HEK293 (cell line): ENCODE measurements at regions not wholly inside any gene's neighbourhood (a gene's known extent, or its start where the extent isn't known, plus 50 kb on each side); places are given as distances from the start of the nearest gene placed in this dataset.

Experiments
- CTCF ChIA-PET: fragments of 350-600 bp; formaldehyde crosslinking; extraction: SDS; loops from one replicate; lab custom pipeline; 2021; ENCODE audit warnings: antibody characterized with exemption; lab: Yijun Ruan, JAX
- POLR2A ChIA-PET: fragments of 300-600 bp; formaldehyde crosslinking; extraction: SDS; loops from one replicate; lab custom pipeline; 2020; ENCODE audit warnings: antibody characterized with exemption, inconsistent platforms; lab: Yijun Ruan, JAX
- H3K27ac ChIP-seq: fragments of 200-500 bp; sonication (Bioruptor generic); 2 replicates; pipeline ENCODE4 v1.5.1; 2014; ENCODE audit warnings: low read depth, low read length, control low read depth, inconsistent platforms; ENCODE audit errors: extremely low read depth
- H3K36me3 ChIP-seq, 2 experiments: fragments of 200-500 bp in 1 of 2; sonication (Bioruptor generic) in 1 of 2; 1 replicate in 1 of 2; 2 replicates in 1 of 2; pipeline ENCODE4 v1.5.1; 2014 to 2017; ENCODE audit warnings: inconsistent platforms in 2 of 2, low read length in 2 of 2; ENCODE audit not compliant: control insufficient read depth in 2 of 2, insufficient read depth in 1 of 2
- H3K4me1 ChIP-seq: fragments of 200-500 bp; sonication (Bioruptor generic); 2 replicates; pipeline ENCODE4 v1.5.1; 2014; ENCODE audit warnings: mild to moderate bottlenecking, low read length, inconsistent platforms; ENCODE audit not compliant: control insufficient read depth, insufficient read depth
- H3K4me3 ChIP-seq: 2 replicates; pipeline ENCODE4 v1.5.1; 2011; ENCODE audit warnings: low read depth, mild to moderate bottlenecking, control low read depth, low read length, moderate library complexity
- H3K9me3 ChIP-seq: fragments of 200-500 bp; sonication (Bioruptor generic); 2 replicates; pipeline ENCODE4 v1.5.1; 2014; ENCODE audit warnings: low read depth, low read length, inconsistent platforms; ENCODE audit not compliant: control insufficient read depth, insufficient read depth
- EGR2 ChIP-seq: fragments of 450-650 bp; formaldehyde crosslinking; IDR thresholded peaks from 2 replicates; pipeline ENCODE4 v1.5.1; 2016; ENCODE audit warnings: low read depth, missing biosample characterization, missing genetic modification characterization
- GLIS1 ChIP-seq: fragments of 450-650 bp; formaldehyde crosslinking; IDR thresholded peaks from 2 replicates; pipeline ENCODE4 v1.5.1; 2016; ENCODE audit warnings: missing biosample characterization, missing genetic modification characterization
- OSR2 ChIP-seq: fragments of 450-650 bp; formaldehyde crosslinking; IDR thresholded peaks from 2 replicates; pipeline ENCODE4 v1.5.1; 2016; ENCODE audit warnings: missing biosample characterization, missing genetic modification characterization
- PRDM4 ChIP-seq: fragments of 450-650 bp; formaldehyde crosslinking; IDR thresholded peaks from 2 replicates; pipeline ENCODE4 v1.5.1; 2017; ENCODE audit warnings: missing biosample characterization, missing genetic modification characterization
- WT1 ChIP-seq: fragments of 450-650 bp; formaldehyde crosslinking; IDR thresholded peaks from 2 replicates; pipeline ENCODE4 v1.5.1; 2016; ENCODE audit warnings: missing biosample characterization, missing genetic modification characterization
- ZIC2 ChIP-seq: fragments of 450-650 bp; formaldehyde crosslinking; IDR thresholded peaks from 2 replicates; pipeline ENCODE4 v1.5.1; 2016; ENCODE audit warnings: missing biosample characterization, missing genetic modification characterization
- ZNF114 ChIP-seq: fragments of 450-650 bp; formaldehyde crosslinking; IDR thresholded peaks from 2 replicates; pipeline ENCODE4 v1.5.0; 2017; ENCODE audit warnings: missing biosample characterization, missing genetic modification characterization
- ZNF155 ChIP-seq: fragments of 450-650 bp; formaldehyde crosslinking; IDR thresholded peaks from 2 replicates; pipeline ENCODE4 v1.5.1; 2016; ENCODE audit warnings: missing biosample characterization, missing genetic modification characterization
- ZNF221 ChIP-seq: fragments of 450-650 bp; formaldehyde crosslinking; IDR thresholded peaks from 2 replicates; pipeline ENCODE4 v1.5.1; 2017; ENCODE audit warnings: missing biosample characterization, missing genetic modification characterization, borderline replicate concordance
- ZNF23 ChIP-seq: fragments of 450-650 bp; formaldehyde crosslinking; IDR thresholded peaks from 2 replicates; pipeline ENCODE4 v1.5.1; 2016; ENCODE audit warnings: missing biosample characterization, missing genetic modification characterization, borderline replicate concordance
- ZNF266 ChIP-seq: fragments of 450-650 bp; formaldehyde crosslinking; IDR thresholded peaks from 2 replicates; pipeline ENCODE4 v1.5.1; 2016; ENCODE audit warnings: missing biosample characterization, missing genetic modification characterization, low read depth
- ZNF302 ChIP-seq: fragments of 450-650 bp; formaldehyde crosslinking; IDR thresholded peaks from 2 replicates; pipeline ENCODE4 v1.5.1; 2016; ENCODE audit warnings: missing biosample characterization, missing genetic modification characterization, low read depth
- ZNF416 ChIP-seq: fragments of 450-650 bp; formaldehyde crosslinking; IDR thresholded peaks from 2 replicates; pipeline ENCODE4 v1.5.1; 2016; ENCODE audit warnings: missing biosample characterization, missing genetic modification characterization
- ZNF621 ChIP-seq: fragments of 450-650 bp; formaldehyde crosslinking; IDR thresholded peaks from 2 replicates; pipeline ENCODE4 v1.5.1; 2017; ENCODE audit warnings: missing biosample characterization, missing genetic modification characterization
- ZNF843 ChIP-seq: fragments of 450-650 bp; formaldehyde crosslinking; IDR thresholded peaks from 2 replicates; pipeline ENCODE4 v1.5.1; 2016; ENCODE audit warnings: missing biosample characterization, missing genetic modification characterization
- TF ChIP-seq, protein P1 (sequence below): fragments of 450-650 bp; formaldehyde crosslinking; IDR thresholded peaks from 2 replicates; pipeline ENCODE4 v1.5.1; 2016; ENCODE audit warnings: missing biosample characterization, missing genetic modification characterization
- TF ChIP-seq, protein P2 (sequence below): fragments of 450-650 bp; IDR thresholded peaks from 2 replicates; pipeline ENCODE4 v1.5.1; 2018; ENCODE audit warnings: missing biosample characterization, missing genetic modification characterization
- TF ChIP-seq, protein P3 (sequence below): fragments of 450-650 bp; formaldehyde crosslinking; IDR thresholded peaks from 2 replicates; pipeline ENCODE4; 2016; ENCODE audit warnings: missing biosample characterization, missing genetic modification characterization

GRCh38 chr1:201686714-201687455, 142.1 kb upstream of the IPO9 start:
- peaks cover 10% of the 10 kb centered on the region for H3K4me1 ChIP-seq
- ChIA-PET CTCF (interaction anchor here (0.5 to 2.1 kb wide), 9 partner anchors 16 to 461 kb away, joined by 3 to 5 read pairs (median 3); no protein-coding TSS in a partner anchor), POLR2A (no interaction called here)
- H3K27ac ChIP-seq = no peak overlapping the region
- H3K36me3 ChIP-seq = no peaks in the 10 kb centered on the region
- TF ChIP-seq, protein P1, sequence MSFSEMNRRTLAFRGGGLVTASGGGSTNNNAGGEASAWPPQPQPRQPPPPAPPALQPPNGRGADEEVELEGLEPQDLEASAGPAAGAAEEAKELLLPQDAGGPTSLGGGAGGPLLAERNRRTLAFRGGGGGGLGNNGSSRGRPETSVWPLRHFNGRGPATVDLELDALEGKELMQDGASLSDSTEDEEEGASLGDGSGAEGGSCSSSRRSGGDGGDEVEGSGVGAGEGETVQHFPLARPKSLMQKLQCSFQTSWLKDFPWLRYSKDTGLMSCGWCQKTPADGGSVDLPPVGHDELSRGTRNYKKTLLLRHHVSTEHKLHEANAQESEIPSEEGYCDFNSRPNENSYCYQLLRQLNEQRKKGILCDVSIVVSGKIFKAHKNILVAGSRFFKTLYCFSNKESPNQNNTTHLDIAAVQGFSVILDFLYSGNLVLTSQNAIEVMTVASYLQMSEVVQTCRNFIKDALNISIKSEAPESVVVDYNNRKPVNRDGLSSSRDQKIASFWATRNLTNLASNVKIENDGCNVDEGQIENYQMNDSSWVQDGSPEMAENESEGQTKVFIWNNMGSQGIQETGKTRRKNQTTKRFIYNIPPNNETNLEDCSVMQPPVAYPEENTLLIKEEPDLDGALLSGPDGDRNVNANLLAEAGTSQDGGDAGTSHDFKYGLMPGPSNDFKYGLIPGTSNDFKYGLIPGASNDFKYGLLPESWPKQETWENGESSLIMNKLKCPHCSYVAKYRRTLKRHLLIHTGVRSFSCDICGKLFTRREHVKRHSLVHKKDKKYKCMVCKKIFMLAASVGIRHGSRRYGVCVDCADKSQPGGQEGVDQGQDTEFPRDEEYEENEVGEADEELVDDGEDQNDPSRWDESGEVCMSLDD (tag by site-specific recombination) = no peak
- TF ChIP-seq, protein P2, sequence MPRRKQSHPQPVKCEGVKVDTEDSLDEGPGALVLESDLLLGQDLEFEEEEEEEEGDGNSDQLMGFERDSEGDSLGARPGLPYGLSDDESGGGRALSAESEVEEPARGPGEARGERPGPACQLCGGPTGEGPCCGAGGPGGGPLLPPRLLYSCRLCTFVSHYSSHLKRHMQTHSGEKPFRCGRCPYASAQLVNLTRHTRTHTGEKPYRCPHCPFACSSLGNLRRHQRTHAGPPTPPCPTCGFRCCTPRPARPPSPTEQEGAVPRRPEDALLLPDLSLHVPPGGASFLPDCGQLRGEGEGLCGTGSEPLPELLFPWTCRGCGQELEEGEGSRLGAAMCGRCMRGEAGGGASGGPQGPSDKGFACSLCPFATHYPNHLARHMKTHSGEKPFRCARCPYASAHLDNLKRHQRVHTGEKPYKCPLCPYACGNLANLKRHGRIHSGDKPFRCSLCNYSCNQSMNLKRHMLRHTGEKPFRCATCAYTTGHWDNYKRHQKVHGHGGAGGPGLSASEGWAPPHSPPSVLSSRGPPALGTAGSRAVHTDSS (tag by site-specific recombination) = no peak
- TF ChIP-seq ZNF302 (tag by site-specific recombination) = no peak
- peak; percentile 37; the same call in 1 of the 2 replicates for TF ChIP-seq OSR2 (tag by site-specific recombination)
- TF ChIP-seq WT1 = 0 out of 2 replicates have a peak, but pooled peaks have one; percentile 25
- 0 out of 2 replicates have a peak, but pooled peaks have one; percentile 20 for TF ChIP-seq ZIC2 (tag by site-specific recombination)
- no peak for TF ChIP-seq ZNF23 (tag by site-specific recombination)
- TF ChIP-seq, all 188 proteins: peak for 3
- Histone ChIP-seq H3K9me3 (no peaks in the 10 kb centered on the region), H3K4me3 (no peak overlapping the region)

DNA sequence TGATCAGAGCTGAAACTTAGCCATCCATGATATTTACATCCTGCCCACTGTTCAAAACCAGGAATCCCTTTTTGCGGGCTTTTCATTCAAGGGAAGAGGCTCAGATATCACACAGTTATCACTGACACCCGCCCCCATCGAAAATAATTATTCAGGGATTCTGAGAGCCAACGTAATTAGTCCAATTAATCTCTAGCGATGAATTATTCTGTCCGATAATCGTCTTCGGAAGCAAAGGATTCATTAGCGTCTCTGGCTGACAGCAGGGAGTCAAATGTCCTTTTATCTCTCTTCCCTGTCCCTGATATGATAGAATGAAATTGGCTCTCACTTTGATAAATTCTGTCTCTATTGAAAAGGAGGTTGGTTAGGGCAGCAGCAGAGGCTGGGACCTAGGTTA, 140.4 kb upstream of the IPO9 start:
- Histone ChIP-seq H3K4me3 (no peak overlapping the region), H3K9me3 (no peaks in the 10 kb centered on the region), H3K36me3 (no peaks in the 10 kb centered on the region)
- POLR2A ChIA-PET = no interaction called here
- TF ChIP-seq, protein P3, sequence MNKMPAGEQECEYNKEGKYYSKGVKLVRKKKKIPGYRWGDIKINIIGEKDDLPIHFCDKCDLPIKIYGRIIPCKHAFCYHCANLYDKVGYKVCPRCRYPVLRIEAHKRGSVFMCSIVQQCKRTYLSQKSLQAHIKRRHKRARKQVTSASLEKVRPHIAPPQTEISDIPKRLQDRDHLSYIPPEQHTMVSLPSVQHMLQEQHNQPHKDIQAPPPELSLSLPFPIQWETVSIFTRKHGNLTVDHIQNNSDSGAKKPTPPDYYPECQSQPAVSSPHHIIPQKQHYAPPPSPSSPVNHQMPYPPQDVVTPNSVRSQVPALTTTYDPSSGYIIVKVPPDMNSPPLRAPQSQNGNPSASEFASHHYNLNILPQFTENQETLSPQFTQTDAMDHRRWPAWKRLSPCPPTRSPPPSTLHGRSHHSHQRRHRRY (tag by site-specific recombination) = no peak
- TF ChIP-seq EGR2 (tag by site-specific recombination) = no peak
- no peak for TF ChIP-seq ZNF621 (tag by site-specific recombination)
- TF ChIP-seq ZNF843 = no peak
- TF ChIP-seq ZNF266 (tag by site-specific recombination) = no peak
- TF ChIP-seq ZNF221 (tag by site-specific recombination) = no peak
- TF ChIP-seq ZNF114 (tag by site-specific recombination) = no peak
- no peak for TF ChIP-seq GLIS1 (tag by site-specific recombination)
- TF ChIP-seq ZNF416 (tag by site-specific recombination) = no peak
- TF ChIP-seq ZNF155 (tag by site-specific recombination) = no peak
- TF ChIP-seq PRDM4 (tag by site-specific recombination) = no peak
- TF ChIP-seq, all 188 proteins: peak for 0
- Histone ChIP-seq H3K27ac (no peak overlapping the region), H3K4me1 (peaks cover 10% of the 10 kb centered on the region)
- CTCF ChIA-PET = interaction anchor here (2.1 kb wide), 1 partner anchor 15 kb away, joined by 5 read pairs; no protein-coding TSS in a partner anchor
